ENCODE measurements at regions not wholly inside any gene's neighbourhood (a gene's known extent, or its start where the extent isn't known, plus 50 kb on each side); places are given as distances from the start of the nearest gene placed in this dataset.
"Not testable (repeated sequence)": the region's sequence is repeated elsewhere in the genome, so short reads cannot be mapped to it uniquely, and the experiment has no call there.

- not testable (repeated sequence) for TF ChIP-seq POLR2A, CTCF (IDR thresholded peaks at IDR 0.05)
These were observed 108.9 kb downstream of the ATP6V0E2 start for GRCh38 chr7:149982537-149983112.
